ENCODE measurements at regions not wholly inside any gene's neighbourhood (a gene's known extent, or its start where the extent isn't known, plus 50 kb on each side); places are given as distances from the start of the nearest gene placed in this dataset.
"Not testable (repeated sequence)": the region's sequence is repeated elsewhere in the genome, so short reads cannot be mapped to it uniquely, and the experiment has no call there.

DNA sequence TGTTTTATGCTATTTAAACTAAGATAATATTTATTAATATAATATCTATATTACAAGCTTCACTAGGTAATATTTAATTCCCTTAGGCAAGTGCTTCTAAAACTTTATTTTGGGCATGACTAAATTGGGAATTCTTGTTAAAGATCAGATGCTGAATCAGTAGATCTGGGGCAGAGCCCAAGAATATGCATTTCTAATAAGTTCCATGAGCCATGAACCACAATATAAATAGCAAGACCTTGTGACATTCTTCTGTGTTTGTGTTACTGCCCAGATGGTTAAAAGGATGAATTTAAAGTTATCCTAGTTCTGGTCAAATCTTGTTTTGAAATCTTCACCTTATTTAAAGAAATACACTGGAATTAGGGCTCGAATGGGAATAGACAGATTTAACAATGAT lies 258.4 kb upstream of the CACNA2D1 start:
- DNase-seq: no peak

- no peak for DNase-seq
These were observed 257.2 kb upstream of the CACNA2D1 start for GRCh38 chr7:82700741-82701140.

GRCh38 chr7:82699773-82700186 lies 256.2 kb upstream of the CACNA2D1 start:
- no peak for DNase-seq

- no peak for DNase-seq
These were observed 254.3 kb upstream of the CACNA2D1 start for GRCh38 chr7:82697897-82698296.

GRCh38 chr7:82696631-82697030 lies 253.1 kb upstream of the CACNA2D1 start:
- no peak for DNase-seq

DNA sequence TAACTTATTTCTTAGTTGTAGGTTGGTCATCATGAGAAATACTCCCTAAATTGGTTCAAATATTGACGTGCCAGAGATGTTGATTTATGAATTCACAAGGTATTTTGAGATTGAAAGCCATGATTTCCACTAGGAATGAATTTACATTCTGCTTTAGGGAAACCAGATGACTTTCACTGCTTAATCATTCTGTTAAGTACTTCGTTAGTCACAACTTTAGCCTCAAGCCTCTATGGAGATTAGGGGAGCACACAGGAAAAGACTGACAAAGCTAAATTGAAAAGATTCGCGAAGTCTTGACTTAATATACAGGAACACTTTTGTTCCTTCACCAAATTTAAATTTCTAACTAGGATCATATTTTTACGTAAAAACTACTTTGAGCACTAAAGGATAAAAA lies 250.4 kb upstream of the CACNA2D1 start:
- DNase-seq: no peak

- no peak for DNase-seq
These were observed 247.4 kb upstream of the CACNA2D1 start for GRCh38 chr7:82690929-82691328.

GRCh38 chr7:82685214-82685613 lies 241.6 kb upstream of the CACNA2D1 start:
- no peak for DNase-seq

DNA sequence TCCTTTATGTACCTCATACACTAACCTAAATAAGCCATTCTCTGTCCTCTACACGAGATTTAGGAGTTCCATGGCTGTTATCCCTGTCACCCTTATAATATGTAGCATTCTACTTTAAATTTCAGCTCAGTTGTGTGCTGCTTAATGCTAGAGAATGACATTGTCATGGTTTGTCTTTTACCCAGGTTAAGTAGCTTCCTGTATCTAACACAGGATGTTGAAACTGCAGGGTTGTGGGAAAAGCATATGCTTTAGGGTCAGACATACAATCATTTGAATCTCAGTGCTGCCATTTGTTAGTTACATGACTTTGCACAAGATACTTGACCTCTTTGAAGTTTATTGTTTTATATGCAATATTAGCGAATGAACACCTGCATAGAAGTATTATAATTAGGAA lies 235.1 kb upstream of the CACNA2D1 start:
- peak in 1 of 6 experiments; percentile 10 for DNase-seq

DNA sequence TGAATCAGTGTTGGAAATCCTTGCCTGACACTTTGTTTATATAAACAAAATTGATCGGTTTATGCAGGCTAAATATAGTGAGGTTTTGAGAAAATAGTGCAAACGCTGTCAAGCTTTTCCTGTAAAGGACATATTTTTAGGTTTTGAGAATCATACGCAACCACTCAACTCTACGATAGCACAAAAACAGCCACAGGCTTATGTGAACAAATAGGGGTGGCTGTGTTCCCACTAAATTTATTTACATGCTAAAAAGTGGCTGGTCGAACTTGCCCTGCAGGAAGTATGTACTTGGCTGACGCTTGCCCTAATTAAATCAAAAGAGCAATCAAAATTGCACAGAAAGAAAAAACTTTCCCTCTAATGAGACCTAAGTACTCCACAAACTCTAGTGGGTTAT lies 234.7 kb upstream of the CACNA2D1 start:
- DNase-seq: no peak

- peak; percentile 1 to 58 (median 36) for DNase-seq
These were observed 233.9 kb upstream of the CACNA2D1 start for GRCh38 chr7:82677493-82677892.

GRCh38 chr7:82676777-82677463 lies 233.3 kb upstream of the CACNA2D1 start:
- no peak for DNase-seq

GRCh38 chr7:82675396-82675795 lies 231.8 kb upstream of the CACNA2D1 start:
- DNase-seq: no peak

GRCh38 chr7:82674268-82674667 lies 230.7 kb upstream of the CACNA2D1 start:
- no peak for DNase-seq

GRCh38 chr7:82672078-82672477 lies 228.5 kb upstream of the CACNA2D1 start:
- DNase-seq: no peak

DNA sequence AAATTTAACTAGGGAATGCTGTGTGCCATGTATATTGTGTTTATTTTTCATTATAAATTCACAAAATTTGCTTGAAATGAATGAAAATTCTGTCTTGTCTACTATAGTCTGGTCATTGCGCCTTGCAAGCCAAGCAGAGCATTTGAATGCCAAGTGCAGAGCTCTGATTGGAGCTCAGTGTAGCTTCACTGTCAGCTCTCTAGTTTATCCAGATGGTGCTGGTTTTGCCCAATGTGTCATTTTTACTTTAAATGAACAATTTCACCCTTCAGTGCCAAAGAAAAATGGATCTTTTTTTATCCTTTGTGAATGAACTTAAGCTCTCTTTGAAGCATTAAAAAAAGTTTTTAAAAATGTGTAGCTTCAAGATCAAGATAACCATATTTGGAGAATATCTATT lies 225.6 kb upstream of the CACNA2D1 start:
- DNase-seq: no peak

GRCh38 chr7:82668676-82669075 lies 225.1 kb upstream of the CACNA2D1 start:
- DNase-seq: no peak

GRCh38 chr7:82665966-82666507 lies 222.5 kb upstream of the CACNA2D1 start:
- no peak for DNase-seq

- no peak for DNase-seq
These were observed 212.4 kb upstream of the CACNA2D1 start for GRCh38 chr7:82655965-82656364.

DNA sequence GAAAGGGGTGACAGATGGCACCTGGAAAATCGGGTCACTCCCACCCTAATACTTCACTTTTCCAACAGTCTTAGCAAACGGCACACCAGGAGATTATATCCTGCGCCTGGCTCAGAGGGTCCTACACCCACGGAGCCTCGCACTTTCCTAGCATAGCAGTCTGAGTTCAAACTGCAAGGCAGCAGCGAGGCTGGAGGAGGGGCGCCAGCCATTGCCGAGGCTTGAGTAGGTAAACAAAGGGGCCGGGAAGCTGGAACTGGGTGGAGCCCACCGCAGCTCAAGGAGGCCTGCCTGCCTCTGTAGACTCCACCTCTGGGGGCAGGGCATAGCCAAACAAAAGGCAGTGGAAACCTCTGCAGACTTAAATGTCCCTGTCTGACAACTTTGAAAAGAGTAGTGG lies 206.5 kb upstream of the CACNA2D1 start:
- not testable (repeated sequence) for DNase-seq

- no peak for DNase-seq
These were observed 190.0 kb upstream of the CACNA2D1 start for GRCh38 chr7:82633592-82633991.

DNA sequence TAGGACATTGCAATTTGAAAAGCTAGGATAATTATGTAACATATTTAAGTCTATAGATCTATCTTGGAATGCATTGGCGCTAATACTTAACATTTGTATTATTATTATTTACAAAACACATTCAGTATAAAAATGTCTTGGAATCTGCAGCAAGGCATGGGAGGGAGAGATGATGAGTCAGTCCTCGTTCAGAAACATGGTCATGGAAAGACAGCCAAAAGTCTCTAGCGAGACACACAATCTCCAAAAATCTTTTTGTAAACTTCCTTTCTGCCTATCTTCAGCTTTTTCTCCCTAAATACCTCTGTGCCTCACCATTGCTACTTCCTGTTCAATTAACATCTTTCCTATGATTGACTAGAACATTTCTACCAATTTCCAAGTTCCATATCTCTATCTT lies 188.4 kb upstream of the CACNA2D1 start:
- DNase-seq: no peak

DNA sequence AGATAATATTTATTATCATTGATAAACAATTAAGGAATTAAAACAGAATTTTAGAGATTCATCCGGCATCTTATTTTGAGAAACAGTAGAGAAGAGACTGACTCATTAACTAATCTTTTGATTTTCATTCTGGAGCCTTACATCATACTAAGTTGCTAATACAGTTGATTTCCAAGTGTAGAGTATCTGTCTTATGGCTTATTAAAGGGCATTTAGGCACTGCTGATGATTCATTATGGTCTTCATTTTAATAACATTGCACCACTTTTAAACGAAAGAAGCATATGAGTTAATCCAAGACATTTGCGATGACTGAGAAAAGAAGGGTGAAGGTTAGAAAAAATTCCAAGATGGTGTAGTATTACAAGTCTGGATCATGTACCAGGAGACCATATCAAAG lies 186.0 kb upstream of the CACNA2D1 start:
- no peak for DNase-seq

GRCh38 chr7:82625377-82625776 lies 181.8 kb upstream of the CACNA2D1 start:
- no peak for DNase-seq

- DNase-seq: no peak
These were observed 181.4 kb upstream of the CACNA2D1 start for GRCh38 chr7:82624965-82625364.

Measured in stimulated activated naive CD4-positive, alpha-beta T cell (primary cell).